GM12873 (cell line): ENCODE measurements at regions not wholly inside any gene's neighbourhood (a gene's known extent, or its start where the extent isn't known, plus 50 kb on each side); places are given as distances from the start of the nearest gene placed in this dataset.

Experiments
- TF ChIP-seq, protein P1 (sequence below): IDR thresholded peaks from 2 replicates; pipeline ENCODE4 v1.5.1; 2012; ENCODE audit warnings: low read depth, mild to moderate bottlenecking, moderate library complexity, low read length, control low read depth; ENCODE audit not compliant: insufficient read depth; ENCODE audit errors: missing control alignments

GRCh38 chr1:232334246-232334645, 295.7 kb downstream of the SIPA1L2 start:
- TF ChIP-seq, protein P1, sequence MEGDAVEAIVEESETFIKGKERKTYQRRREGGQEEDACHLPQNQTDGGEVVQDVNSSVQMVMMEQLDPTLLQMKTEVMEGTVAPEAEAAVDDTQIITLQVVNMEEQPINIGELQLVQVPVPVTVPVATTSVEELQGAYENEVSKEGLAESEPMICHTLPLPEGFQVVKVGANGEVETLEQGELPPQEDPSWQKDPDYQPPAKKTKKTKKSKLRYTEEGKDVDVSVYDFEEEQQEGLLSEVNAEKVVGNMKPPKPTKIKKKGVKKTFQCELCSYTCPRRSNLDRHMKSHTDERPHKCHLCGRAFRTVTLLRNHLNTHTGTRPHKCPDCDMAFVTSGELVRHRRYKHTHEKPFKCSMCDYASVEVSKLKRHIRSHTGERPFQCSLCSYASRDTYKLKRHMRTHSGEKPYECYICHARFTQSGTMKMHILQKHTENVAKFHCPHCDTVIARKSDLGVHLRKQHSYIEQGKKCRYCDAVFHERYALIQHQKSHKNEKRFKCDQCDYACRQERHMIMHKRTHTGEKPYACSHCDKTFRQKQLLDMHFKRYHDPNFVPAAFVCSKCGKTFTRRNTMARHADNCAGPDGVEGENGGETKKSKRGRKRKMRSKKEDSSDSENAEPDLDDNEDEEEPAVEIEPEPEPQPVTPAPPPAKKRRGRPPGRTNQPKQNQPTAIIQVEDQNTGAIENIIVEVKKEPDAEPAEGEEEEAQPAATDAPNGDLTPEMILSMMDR, result no peak

- TF ChIP-seq, protein P1, result no peak
Observed at GRCh38 chr1:232333419-232333767, 296.5 kb downstream of the SIPA1L2 start.

DNA sequence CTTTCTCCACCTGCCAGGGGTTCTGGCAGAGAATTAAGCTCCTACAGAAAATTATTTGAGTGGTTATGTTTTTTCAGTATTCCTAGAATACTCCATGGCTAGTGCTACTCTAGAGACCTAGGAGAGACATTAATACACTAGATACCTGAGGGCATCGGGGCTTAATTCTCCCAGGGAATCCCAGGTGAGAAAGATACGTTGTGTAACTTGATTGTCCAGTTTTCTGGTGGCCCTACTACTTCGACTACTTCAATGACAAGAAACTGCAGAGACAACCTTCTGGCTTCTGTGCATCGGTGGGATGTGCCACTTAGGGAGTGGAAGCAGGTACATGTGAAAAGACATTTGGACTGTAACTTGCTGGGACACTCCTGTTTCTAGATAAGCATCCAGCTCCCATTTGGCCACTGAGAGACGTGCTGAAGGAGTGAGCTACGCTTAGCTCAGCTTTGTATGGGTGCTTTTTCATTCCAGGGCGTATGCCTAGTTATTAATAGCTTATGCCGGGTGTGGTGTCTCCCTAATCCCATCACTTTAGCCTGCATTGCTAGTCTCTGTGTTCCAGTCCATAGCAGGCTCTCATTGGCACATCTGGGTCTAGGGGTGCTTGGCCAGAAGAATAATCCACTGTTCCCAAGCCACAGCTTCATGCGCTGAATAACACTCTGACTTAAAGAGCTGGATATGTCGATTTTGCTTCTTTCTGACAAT, 300.7 kb downstream of the SIPA1L2 start:
- TF ChIP-seq, protein P1, result no peak

GRCh38 chr1:232328486-232329102, 301.3 kb downstream of the SIPA1L2 start:
- TF ChIP-seq, protein P1, result no peak

DNA sequence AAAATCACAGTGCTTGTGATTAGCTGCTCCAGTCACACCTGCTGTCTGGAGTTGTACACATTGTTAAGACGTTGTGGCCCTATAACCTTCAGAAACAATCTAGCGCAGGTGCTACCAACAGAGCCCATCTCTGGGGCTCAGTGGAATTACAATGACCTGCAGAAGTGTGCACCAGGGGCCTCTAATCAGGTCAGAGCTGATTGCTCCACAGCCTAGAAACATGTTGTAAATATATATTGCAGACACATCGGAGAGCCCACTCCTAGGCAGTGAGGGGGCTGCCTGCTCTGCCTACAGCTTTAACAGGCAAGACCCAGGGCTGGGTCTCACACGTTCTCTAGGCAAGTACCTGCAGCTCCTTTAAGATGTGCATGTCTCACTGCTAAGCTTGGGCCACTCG, 302.0 kb downstream of the SIPA1L2 start:
- TF ChIP-seq, protein P1, result no peak

- TF ChIP-seq, protein P1, result no peak
Observed at GRCh38 chr1:232327269-232327668, 302.7 kb downstream of the SIPA1L2 start.

GRCh38 chr1:232322162-232322734, 307.7 kb downstream of the SIPA1L2 start:
- TF ChIP-seq, protein P1, result no peak
